NCI-H1436 treated with DMSO at 0.1 percent for 48 hours (cell line): ENCODE measurements at regions not wholly inside any gene's neighbourhood (a gene's known extent, or its start where the extent isn't known, plus 50 kb on each side); places are given as distances from the start of the nearest gene placed in this dataset.

ENCODE experiments used
- DNase-seq: peaks from one replicate; lab custom pipeline; 2025; lab: John Stamatoyannopoulos, UW

DNA sequence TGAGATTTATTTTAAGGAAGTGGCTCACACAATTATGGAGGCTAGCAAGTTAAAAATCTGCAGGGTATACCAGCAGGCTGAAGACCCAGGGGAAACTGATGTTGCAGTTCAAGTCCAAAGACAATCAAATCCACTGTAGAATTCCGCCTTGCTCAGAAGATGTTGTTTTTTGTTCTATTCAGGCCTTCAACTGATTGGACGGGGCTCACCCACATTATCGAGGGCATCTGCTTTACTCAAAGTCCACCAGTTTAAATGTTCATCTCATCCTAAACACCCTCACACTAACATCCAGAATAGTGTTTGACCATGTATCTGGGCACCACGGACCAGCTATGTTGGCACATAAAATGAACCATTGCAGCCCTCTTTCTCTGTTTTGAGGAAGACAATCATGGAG, 211.2 kb upstream of the GPR26 start:
- no peak for DNase-seq

DNA sequence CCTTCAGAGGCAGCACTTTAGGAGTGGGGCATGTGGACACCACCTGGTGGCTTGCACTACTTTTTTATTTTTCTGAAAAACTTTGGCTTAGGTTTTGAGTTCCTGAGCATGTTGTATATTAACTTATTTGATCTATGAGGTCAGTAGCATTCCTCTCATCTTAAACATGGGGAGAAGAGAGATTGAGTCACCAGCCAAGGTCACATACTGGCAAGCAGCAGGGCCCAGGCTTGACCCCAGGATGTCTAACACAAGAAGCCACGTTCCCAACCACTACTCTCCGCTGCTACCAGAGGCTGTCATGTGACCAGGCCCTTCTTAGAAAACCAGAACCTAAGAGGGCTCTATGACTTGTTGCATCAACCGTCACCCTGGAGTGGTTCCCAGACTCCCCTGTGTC, 210.3 kb upstream of the GPR26 start:
- no peak for DNase-seq

DNA sequence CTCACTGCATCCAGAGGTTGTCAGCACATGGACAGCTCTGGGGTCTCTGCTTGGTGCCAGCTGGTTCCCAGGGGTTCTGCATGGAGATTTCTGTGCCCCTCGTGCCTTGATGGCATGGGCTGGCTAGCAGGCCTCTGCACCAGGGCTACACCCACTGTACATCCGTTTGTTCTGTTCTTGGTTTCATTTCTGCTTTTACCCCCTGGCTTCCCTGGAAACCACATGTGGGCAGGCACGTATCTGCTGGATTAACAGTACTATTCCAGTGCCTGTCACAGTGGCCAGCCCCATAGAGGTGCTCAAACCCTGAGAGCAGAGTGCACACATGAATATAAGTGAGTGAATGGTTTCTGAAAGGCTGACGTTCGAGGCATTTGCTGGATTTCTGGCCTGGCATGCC, 207.2 kb upstream of the GPR26 start:
- no peak for DNase-seq

DNA sequence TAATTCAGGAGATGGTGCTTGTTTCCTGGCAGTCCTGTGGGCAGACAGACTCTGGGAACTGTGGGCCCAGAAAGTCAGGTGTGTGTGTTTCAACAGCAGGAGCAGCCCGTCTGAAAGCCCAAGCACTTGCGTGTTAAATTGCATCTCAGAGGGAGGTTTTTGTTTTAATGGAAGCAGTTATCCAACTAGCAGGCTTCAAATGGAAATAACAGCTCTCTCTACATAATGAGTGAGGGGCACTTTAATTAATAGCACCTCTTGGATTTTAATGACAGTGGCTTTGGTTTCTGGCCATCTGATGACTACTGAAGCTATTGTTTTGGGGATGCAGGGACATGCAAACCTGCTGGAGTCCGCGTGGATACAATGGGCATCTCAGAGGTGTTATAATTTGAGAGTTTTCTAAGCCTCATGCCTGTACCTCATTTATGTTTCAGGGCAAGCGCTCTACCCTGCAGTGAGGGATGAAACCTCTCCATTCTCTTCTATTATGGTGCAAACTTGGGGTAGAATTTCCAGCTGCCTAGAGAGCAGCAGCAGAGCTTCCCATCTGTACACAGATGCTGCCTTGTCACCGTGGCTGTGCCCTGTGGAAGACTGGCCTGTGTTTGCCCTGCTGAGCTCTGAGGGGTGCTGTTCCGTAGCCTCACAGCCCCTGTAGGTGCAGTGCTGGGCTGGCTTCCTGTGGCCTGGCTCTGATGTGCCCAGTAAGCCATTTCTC, 206.6 kb upstream of the GPR26 start:
- DNase-seq = peak; percentile 88

DNA sequence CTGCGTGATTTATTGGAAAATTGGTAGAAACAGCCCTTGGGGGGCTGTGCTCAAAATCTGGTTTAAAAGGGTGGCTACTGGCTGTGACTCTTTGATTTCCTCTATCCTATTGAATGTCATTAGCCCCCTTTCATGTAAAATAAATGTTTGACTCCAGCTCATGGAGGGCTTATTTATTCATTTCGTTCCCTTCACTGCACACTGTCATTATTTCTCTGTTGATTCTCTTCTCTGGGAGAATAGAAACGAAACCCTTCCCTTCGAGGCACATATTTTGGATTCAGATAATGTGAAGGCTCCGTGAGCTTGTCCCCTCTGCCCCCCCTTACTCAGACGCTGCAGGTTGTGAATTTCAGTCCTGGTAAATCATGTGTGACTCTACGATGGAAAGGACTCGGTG, 203.9 kb upstream of the GPR26 start:
- DNase-seq = peak; percentile 18

DNA sequence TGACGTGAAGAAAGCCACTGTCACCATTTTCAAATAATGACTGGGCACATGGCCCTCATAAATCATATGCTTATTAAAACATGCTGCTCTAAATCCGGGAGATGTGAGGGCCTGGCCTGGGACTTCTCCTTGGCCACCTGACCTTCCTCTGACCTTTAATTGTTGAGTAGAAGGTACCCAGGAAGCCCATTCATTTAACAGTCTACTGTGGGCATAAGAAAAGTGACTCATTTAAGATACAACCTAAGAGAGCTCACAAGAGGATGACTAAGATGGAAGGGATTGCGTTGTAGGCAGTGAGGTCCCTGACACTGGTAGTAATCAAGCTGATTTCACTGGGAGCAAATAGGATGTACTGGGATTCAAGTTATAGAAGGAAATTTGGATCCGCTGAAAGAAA, 203.4 kb upstream of the GPR26 start:
- no peak for DNase-seq

DNA sequence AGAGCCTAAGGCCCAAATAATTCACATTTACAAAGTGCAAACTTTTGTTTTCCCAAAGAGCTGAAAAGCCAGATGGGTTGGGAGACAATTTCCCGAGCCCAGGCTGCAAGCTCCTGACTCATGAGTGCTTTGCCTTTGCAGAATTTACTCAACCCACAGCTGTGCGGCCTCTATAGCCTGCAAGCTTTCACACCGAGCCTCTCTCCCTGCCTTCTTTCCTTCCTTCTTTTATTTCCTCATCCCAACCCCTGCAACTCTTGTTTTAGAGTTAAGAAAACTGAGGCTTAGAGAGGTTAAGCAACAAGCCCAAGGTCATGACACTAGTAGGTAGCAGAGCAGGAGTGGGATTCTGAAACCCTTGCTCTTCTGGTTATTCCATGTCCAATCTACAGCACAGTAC, 203.0 kb upstream of the GPR26 start:
- no peak for DNase-seq

DNA sequence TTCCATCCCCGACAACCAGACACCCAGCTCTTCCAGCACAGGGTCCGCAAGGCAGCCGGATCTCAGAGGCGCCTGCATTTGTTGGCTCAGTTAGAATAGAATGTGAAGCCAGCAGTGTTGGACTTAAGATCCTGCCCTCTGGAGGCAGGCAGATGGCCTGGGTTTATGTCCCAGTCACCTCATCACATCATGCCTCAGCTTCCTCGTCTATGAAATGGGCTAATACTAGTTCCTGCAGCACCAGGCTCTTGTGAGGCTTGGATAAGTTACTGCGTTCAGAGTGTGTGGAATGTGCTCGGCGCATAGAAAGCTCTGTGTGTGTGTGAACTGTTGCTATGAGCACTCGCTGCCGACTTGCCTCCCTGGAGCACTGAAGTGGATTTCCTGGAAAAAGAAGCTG, 202.5 kb upstream of the GPR26 start:
- DNase-seq = no peak

DNA sequence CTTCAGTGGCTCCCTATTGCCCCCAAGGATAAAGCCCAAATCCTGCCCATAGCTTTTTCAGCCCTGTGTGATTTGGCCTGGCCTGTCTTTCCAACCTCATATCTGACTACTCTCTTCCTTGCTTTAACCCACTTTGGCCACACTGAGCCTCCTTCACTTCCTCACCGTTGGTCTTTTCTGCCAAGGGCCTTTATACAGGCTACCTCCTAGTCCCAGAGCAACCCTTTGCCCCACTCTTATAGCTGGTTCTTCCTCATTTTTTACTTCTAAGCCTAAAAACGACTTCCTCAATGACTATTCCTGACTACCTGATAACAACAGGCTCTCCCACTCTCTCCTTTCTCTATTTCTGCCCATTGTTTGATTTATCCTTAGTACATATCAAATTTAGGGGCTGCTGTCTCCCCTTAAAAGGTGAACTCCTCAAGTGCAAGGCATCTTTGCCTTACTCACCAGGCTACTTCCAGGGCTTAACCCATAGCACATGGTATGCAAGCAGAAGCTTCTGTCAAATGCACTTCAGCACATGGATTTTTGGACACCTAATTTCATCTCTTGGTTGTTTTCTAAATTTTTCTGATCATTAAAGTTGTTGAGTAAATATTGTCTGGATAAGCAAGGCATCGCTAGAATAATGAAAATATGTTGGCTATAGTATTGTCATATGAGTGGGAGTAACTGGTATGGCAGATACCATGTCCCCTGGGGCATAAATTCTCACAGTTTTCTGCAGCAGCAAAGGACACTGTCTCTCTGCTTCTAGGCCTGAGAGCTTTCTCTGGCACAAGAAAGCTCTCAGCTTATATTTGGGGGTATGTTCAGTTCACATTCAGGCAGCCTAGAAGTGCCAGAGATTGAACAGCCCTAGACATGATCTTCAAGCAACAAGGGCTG, 201.5 kb upstream of the GPR26 start:
- DNase-seq = no peak

DNA sequence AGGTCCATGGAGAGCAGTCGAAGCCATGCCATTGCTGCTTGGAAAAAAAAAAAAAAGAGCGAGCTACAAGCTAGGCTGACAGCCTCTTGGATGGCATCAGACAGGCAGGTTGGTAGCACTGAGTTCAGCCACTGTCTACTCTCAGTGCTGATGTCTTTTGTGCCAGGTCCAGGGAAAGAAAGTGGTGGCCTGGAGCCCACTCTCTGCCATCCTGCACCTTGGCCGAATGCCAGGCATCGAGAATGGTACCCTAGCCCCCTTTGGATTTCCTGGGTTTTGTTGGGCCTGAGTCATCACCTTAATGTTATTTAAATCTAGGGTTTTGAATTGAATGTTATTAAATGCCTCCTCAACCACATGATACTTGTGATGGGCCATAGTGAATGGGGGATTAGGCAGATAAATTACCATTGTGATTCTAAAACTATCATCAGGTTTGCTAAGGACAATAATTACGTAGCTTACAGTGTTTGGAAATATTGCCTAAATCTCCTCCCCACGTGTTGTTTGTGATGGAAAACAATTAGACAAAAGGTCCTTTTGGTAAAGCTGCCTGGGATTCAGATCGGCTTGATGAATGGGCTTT, 195.7 kb upstream of the GPR26 start:
- DNase-seq = peak; percentile 58

DNA sequence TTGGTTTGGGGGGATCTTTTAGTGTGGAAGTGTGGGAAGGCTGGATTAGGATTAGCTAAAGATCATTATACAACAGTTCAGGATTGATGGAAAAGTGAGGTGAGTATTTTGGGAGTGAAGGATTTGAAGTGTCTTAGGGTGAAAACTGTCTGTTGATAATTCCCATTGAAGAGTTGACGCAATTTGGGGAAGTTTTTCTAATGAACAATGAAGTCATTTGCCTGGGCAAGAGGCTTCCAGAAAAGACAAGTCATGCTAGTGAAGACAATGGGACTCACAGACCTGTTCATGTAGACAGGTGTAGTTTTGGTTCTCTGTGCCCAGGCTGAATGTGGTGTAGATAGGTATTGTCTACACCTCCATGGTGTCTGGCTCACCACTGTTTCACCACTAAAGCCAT, 194.3 kb upstream of the GPR26 start:
- no peak for DNase-seq

DNA sequence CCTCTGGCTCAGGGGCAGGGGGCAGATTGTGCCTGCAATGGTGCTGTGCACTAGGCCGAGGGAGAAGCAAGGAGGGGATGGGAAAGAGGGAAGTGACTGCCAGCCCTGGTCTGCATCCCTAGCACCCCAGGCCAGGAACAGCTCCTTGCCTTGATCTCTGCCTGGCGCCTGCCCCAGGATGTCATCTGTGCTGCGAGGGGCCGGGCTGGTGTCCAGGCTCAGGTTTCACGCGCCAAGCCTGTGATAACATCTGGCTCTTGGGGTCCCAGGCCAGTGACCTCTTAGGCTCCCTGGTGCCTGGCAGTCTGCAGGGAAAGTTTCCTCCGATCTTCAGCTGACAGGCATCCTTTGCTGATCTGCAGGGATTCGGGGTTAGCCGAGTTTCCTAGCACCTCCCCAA, 193.5 kb upstream of the GPR26 start:
- DNase-seq = no peak

DNA sequence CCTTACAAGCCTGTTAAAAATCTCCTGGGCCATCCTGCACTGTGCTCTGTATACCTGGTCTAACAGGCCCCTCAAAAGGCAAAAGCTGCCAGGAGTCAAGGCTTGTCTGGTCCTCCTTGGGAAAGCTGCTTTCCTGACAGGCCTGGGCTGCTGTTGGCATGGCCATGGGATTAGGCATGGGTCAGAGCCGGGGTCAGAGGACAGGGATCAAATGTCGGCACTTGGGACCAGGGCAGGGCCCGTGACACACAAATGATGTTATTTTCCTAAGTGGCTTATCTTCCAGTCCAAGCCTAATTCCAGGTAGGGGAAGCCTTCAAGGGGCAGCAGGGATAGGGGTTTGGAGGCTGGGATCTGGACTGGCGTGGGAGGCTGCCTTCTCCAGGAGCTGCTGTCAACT, 191.5 kb upstream of the GPR26 start:
- no peak for DNase-seq

DNA sequence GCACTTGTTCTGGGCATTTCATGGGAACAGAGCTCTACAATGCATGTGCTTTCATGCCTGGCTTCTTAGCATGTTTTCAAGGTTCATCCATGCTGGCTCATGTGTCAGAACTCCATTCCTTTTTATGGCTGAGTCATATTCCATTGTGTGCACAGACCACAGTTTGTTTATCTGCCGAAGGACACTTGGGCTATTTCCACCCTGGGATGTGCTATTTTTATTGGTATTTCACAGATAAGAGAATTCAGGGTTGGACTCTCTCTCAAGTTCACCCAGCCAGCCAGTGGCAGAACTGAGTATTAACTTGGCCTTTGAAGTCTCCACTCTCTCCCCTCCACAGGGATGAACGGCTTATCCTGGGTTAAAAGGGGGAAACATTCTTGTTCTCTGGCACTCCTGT, 190.7 kb upstream of the GPR26 start:
- no peak for DNase-seq

DNA sequence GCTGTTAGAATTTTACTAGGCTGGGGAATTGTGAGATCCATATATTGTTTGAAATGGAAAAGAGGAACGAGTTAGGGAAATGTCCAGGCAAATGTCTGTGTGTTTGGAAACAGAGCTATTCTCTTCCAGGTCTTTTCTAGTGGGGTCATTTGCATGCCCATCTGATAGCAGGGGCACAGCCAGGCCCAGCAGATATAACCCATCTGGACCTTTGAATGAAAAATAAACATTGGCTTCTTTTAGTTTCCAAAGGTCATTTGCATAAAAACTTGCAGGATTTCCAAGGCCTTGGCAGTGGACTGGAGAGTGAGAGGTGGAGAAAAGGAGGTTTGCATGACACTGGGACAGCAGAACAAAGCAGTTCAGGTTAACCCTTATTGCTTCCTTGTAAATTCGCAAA, 188.0 kb upstream of the GPR26 start:
- no peak for DNase-seq

DNA sequence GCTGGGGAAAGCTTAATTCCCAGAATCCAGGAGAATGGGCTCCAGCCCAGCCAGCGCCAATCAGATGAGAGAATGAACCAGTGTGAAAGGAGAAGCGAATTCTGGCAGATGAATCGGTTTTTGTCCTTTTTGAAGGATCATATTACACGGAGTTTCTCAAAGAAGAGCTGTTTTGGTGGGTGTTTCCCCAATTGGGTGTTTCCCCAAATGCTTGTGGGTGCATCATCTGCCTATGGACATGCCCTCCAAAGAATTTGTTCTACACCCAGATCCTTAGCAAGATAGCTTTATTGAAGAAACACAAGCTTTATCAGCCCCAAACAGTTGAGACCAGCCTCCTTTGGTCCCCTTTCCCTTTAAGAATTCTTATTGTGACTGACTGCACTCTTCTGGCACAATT, 186.5 kb upstream of the GPR26 start:
- DNase-seq = no peak

DNA sequence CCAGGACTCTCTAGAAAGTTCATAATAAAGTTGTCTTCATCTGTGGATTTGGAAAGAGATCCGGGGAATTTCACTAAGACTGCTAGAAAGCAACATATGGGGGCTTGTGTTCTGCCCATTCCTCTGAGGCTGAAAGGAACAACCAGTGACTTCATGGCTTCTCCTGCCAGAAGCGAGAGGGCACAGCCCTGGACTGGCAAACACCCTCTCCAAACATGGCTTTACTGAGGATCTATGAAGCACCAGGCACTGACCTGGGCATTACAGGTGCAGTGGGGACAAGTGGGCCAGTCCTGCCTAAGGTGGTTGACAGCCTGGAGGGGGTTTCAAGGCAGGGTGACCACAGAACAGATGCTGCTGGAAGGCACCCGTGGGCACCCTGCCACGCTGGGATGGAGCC, 185.8 kb upstream of the GPR26 start:
- no peak for DNase-seq

DNA sequence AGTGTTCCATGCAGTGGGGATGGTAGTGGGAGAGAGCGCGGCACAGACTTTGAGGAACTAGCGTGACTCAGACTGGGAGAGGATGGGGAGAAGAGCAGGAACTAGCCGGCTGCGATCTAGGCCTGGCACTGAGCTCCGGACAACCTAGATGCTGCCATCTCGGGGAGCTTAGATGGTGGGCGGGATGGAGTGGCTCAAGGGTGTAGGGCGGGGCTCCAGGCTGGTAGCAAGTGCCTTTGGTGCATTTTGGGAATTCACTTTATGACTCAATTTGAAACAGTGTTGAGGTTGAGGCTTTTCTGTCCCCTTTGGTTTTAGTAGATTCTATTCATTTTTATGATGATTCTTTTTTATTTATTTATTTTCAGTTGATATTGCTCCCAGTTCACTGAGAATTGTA, 185.3 kb upstream of the GPR26 start:
- DNase-seq = no peak

DNA sequence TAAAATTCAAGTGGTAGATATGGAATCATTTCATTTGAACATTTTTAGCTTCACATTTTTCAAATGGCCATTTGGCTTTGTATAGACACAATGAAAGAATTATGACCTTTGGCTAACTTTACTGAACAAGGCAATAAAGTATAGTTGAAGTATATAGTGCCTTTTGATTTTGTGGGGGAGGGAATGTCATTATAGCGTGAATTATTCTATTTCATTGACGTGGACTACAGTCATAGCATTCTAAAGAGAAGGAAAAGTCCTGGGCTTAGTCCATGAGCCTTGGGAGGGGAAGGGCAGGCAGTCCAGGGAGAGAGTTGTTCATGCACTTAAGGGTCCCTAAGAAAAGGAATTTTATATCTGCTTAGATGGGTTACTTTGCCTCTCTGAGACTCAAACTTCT, 181.4 kb upstream of the GPR26 start:
- DNase-seq = no peak

DNA sequence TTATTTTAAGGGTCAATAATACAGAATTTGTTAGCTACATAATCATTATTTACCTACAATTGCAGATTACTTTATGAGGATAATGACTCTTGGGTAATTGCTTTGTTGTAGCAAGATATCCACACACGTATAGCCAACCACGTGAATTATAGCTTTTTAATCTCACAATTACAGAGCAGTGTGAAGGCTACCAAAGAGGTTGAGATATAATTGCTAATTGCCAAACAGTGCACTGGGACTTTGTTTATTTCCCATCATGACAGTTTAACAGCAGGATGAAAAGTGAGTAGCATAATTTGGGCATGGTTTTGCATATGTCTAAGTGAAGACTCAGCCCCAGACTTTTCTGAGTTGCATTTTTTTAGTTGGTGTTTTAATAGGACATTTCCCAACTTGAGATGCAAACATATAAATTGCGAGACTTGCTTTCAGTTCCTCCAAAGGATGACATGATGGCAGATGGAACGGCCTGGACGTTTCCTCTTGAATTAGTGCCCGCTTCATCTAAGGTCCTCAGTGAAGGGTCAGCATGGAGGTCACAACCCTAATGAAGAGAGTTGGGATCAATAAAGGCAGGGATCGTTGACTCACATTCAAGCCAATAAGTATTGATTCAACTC, 180.7 kb upstream of the GPR26 start:
- peak; percentile 46 for DNase-seq

DNA sequence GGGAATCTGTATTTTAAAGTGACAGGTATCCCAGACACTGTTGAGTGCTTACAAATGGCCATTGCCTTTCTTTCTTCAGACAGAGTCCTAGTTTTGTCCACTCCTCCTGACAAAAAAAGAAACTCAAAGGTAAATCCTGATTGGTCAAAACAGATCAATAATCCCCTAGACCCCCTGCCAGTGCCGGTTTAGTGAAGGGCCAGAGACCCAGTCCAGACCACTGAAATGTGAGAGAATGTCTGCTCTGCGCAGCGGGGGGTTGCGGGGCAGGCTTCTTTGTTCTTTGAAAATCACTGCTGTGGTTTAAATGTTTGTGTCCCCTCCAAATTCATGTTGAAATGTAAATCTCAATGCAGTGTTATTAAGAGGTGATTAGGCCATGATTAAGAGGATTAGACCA, 177.7 kb upstream of the GPR26 start:
- DNase-seq = no peak

DNA sequence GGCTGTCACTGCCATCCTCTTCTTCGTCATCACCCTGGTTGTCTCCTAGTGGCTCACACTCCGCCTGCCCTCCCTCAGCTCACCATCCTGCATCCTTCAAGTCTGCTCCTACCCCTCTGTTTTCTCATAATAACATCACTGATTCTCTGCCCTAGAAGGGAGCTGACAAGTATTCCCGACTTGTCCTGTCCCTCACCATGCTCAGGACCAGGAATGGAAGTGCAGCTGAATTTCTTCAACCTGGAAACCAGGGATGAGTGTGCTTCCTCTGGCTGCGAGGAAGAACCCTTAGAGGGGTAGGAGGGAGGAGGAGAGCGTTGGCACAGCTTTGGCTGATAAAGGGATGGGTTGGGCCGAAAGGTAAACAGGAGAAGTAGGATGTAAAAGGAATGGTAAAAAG, 174.8 kb upstream of the GPR26 start:
- DNase-seq = no peak

DNA sequence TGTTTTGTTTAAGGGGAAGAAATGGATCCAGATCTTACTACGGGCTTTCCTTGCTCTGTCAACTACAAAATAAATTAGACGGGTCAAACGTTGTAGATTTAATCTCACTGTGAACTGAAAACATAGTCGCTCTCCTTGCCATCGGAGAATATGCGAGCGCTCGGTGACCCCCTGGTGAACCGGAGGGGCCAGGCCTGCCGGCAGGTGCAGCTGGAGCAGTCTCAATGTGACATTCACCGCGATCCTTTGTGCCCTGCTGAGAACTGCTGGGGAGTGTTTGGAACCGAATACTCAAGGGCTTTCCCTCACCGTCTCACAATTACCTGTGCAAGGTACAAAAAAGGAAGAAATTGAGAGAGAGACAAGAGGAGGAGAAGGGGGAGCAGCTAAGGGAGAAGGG, 174.1 kb upstream of the GPR26 start:
- no peak for DNase-seq
